GM19043 (cell line): ENCODE measurements at regions not wholly inside any gene's neighbourhood (a gene's known extent, or its start where the extent isn't known, plus 50 kb on each side); places are given as distances from the start of the nearest gene placed in this dataset.
"Not testable (repeated sequence)": the region's sequence is repeated elsewhere in the genome, so short reads cannot be mapped to it uniquely, and the experiment has no call there.

Experiments used
- ATAC-seq: cut with Tn5 transposase; IDR thresholded peaks from one replicate; pipeline ENCODE4 v1.9.1; 2021; ENCODE audit warnings: low read depth; ENCODE audit not compliant: unreplicated experiment

DNA sequence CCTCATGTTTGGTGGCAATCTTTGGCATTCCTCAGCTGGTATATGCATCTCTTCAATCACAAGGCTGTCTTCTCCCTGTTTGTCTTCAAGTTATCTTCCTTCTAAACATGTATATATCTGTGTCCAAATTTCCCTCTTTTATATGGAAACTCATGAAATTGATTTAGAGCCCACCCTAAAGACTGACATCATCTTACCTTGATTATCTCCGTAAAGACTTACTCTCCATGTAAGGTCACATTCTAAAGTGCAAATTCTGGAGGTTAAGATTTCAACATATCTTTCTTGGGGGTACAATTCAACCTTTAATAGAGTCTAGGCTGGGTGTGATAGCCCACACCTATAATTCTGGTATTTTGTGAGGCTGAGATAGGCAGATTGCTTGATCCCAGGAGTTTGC lies 215.8 kb upstream of the LRRC4C start:
- ATAC-seq = no peak

DNA sequence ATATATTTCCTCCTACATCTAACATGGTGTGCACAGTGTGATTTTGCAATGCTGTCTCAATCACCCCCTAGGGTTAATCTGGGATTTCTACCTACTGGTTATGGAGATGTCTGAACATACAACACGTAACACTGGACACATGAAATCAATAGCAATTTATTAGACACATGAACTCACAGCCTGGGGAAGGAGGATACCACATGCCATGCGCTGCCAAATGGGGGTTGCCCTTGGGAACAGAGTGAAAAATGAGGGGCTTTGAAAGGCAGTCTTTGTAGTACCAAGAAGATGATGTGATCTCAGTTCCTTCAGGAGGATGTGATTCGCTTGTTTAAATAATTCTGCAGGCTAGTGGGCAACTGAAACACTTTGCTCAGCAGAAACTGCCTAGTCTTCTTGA lies 253.6 kb upstream of the LRRC4C start:
- no peak for ATAC-seq

DNA sequence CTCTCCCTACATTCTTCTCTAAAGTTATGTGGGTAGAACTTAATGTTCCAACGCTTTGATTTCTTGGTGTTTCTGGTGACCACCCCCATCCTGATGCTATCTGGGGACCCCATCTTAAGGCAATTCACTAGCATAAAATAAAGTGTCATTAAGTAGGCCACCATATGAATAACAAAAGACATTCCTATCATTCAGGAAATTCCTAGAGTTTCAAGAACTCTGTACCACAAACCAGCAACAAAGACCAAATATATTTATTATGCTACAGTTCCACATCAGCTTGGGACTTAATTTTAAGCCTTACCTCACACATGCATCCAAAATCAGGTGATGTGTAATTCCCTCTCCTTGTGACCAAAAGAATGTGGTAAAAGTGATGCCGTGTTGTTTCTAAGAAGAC lies 254.6 kb upstream of the LRRC4C start:
- ATAC-seq = no peak

DNA sequence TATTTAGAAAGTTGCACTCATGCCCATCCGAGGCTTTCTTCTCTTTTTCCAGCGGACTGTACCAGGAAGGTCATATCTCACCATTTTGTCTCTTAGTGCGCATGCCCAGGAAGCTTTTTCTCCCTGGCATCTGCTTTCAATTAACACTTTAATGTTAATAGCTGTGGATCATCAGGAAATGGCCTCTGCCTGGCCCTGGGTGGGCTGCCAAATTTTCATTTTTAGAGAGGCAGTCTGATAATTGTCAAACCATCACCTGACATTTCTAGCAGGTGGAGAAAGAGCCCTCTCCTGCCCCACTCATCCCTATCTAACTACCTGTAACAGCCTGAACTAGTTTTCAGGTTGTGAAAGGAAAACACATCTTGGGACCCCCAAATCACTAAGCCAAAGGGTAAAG lies 257.4 kb upstream of the LRRC4C start:
- ATAC-seq = no peak

DNA sequence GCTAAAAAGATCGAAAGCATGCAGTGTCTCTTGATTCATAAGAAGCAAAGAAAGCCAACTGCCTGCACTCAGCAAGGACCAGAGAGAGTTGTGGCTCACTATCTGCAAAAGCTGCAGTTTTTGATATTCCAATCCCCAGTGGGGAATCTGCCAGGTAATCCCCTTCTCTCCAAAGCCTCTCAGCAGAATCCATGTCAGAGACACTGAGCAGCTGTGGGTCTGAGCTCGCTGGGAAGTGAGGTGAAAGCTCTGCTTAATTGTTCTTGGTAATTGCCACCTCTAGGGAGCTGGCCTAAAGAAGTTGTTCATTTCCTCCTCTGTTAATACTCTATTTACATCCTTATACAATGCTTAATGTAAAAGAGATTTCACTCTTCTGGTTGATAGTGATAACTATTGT lies 261.3 kb upstream of the LRRC4C start:
- no peak for ATAC-seq

DNA sequence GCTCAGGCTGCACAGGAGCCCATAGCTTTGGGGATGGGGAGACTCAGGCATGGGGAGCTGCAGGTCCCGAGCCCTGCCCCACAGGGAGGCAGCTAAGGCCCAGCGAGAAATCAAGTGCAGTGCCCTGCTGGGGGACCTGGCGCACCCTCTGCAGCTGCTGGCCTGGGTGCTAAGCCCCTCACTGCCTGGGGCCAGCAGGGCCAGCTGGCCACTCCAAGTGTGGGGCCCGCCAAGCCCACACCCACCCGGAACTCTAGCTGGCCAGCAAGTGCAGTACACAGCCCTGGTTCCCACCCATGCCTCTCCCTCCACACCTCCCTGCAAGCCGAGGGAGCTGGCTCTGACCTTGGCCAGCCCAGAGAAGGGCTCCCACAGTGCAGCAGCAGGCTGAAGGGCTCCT lies 268.7 kb upstream of the LRRC4C start:
- not testable (repeated sequence) for ATAC-seq

DNA sequence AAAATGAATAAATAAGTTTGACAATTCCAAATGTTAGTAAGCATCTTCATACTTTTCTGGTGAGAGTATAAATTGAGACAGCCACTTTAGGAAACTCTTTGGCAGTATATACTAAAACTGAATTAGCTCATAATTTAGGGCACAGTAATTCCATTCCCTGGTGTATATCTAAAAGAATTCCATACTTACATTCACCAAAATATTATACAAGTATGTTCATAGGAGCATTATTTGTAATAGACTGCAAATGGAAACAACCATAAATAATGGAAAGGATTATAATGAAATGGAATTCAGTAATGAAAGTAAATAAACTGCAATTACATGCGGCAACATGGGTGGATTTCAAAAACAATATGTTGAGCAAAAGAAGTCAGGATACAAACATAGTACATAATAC lies 315.8 kb upstream of the LRRC4C start:
- no peak for ATAC-seq

DNA sequence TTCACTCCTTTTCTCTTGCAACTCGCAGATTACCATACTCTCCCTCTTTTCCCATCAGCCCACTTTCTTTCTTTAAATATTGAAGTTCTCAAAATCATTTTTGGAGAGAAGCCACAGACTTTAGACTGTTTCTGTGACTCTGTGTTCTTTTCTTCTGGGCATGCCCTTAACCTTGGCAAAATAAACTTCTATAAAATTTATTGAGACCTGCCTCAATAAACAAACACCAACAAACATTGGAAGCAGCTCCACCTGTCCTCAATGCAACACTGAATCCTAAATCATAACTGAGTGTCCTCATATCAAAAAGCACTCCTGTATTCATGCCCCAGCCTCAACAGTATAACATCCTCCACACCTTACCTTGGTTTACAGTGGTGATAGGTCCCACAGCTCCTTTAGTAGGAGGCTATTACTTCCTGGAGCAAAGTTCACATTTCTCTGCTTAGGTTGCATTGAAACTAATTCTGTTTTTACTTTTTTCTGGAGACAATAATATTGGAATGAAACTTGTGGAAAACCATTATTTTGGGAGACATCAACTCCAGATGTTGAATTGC lies 320.0 kb upstream of the LRRC4C start:
- no peak for ATAC-seq

DNA sequence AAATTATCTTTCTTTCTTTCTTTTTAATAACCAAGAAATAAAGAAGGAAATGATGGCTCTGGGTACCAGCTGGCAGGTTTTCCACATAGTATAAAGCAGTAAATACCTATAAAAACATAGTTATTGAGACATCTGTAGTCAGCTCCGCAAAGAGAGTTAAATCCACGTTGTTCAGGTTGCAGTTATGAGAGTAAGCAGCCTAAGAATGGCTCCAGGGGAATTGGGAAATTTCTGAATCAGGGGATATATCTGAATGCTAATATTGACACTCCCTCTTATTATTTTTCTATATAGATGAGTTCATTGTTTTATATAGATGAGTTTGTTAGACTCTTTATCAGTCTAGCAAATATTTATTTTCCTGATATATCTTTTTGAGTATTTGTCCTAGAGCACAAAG lies 322.0 kb upstream of the LRRC4C start:
- ATAC-seq = no peak

DNA sequence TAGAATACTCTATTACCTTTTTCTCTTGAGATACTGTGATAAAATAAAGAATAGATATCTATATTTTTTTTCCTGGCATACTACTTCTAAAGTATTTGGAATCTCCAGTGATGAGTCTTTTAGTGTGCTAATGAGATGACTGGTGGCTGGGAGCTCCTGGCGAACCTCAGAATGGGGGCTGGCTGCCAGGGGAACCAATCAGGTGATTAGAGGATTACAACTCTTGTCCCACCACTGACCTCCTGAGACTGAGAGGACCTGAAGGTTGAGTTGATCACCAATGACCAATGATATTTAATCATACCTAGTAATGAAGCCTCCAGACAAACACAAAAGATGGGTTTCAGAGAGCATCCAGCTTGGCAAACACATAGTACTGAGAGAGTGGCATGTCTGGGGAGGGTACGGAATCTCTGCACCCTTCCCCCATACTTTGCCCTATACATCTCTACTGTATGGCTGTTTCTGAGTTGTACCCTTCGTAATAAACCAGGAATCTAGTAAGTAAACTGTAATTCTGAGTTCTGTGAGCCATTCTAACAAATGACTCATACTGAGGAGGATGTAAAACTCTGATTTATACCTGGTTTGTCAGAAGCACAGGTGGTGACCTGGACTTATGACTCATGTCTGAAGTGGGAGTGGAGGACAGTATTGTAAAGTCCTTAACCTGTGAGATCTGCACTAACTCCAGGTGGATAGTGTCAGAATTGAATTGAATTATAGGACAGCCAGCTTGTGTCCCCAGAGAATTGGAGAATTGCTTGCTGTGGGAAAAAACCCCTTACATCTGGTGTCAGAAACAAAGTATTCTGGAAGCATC lies 325.3 kb upstream of the LRRC4C start:
- ATAC-seq = no peak

DNA sequence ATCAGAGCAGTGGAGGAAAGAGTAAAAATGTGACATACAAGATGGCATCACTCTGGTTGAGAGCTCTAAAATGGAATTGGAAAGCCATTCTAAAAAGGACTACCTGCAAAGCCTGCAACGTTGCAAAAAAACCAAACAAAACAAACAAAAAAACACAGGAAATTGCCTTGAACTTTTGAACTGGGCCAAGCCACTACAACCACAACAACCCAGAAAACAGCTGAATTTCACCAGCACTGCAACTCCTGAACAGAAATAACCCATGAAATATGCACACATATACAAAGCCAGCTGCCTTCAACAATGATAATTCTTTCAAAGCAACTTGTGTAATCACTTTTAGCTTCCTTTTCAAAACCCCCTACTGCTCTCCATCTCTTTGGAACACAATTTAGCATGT lies 326.6 kb upstream of the LRRC4C start:
- no peak for ATAC-seq

DNA sequence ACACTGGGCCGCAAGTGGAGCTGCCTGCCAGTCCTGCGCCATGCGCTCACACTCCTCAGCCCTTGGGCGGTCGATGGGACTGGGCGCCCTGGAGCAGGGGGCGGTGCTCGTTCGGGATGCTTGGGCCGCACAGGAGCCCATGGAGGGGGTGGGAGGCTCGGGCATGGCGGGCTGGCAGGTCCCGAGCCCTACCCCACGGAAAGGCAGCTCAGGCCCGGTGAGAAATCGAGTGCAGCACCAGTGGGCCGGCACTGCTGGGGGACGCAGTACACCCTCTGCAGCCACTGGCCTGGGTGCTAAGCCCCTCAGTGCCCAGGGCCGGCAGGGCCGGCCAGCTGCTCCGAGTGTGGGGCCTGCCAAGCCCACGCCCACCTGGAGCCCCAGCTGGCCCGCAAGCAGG lies 328.7 kb upstream of the LRRC4C start:
- ATAC-seq = no peak

DNA sequence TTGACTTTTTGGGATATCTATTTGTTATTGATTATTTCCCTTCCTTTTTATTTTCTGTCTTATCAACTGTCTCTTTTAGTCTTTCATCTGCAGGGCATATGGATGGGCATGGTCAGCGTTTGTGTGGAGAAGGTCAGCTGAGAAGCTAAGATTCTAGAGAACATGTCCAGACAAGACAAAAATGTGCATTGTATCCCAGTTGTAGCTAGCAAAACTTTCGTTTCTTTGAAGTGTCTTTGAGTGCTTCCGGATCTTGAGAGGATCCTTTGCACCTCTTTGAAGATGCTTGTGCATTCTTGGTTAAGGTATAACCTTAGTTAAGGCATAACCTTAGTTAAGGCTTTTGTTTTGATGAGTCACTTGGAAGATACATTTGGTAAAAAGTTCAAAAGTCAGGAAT lies 329.9 kb upstream of the LRRC4C start:
- ATAC-seq = no peak

DNA sequence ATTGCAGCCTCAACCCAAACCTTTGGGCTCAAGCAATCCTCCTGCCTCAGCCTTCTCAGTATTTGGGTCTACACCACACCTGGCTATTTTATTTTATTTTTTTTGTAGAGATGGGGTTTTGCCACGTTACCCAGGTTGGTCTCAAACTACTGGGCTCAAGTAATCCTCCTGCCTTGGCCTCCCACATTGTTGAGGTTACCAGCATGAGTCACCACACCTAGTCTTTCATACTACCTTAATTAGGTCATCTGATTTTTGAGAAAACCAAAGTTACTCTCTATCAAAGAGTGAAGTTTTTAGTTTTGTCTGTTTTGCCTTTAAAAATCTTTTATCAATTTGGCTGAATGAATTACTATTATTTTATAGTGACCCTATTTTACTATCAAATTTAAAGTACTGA lies 335.6 kb upstream of the LRRC4C start:
- ATAC-seq = no peak

DNA sequence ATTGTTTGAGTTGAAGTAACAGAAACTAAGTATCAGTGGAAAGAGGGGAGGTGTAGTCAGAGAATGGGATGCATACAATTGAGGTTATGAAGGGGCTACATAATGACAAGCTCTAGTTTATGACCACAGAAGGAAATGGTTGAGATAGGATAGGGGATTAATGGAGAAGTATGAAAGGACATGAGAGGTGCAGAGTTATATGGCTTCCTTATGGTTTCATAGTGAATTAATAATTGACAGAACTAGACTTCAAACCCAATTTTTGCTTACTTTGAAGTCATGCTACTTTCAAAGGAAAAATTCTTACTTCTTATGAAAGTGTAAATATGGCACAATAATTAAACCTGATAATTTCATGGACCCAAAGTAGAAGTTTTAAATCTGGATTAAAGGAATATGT lies 340.3 kb upstream of the LRRC4C start:
- ATAC-seq = no peak

DNA sequence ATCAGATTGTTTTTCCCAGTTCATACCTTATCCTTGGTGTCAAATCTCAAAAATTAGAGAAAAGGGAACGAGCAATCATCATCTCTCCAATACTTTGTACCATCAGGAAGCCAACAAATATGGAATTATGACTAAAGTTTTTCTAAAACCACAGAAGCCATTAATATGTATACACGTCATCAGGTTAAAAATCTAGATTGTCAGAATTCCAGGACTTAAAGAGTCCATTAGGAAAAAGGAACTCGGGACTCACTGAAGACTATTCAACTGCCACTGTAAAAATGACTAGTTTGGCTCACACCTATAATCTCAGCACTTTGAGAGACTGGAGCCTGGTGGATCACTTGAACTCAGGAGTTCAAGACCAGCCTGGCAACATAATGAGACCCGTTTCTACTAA lies 344.4 kb upstream of the LRRC4C start:
- no peak for ATAC-seq

DNA sequence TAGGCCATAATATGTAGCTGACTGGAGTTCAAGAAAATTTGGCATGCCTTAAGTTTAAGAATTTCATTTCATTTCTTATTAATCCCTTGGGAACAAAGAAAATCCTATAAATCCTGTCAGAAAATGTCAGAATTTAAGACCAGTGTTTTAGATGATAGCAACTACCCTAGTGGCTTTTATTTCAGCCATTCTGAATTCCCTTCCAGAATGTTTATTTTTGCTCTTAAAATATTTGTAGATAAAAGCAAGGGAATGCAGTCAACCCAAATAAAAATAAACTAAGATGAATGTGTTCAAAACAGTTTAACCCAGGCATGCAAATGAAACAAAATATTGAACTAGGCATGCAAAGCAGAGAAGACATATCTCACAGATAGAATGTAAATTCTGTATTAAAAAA lies 356.9 kb upstream of the LRRC4C start:
- no peak for ATAC-seq

DNA sequence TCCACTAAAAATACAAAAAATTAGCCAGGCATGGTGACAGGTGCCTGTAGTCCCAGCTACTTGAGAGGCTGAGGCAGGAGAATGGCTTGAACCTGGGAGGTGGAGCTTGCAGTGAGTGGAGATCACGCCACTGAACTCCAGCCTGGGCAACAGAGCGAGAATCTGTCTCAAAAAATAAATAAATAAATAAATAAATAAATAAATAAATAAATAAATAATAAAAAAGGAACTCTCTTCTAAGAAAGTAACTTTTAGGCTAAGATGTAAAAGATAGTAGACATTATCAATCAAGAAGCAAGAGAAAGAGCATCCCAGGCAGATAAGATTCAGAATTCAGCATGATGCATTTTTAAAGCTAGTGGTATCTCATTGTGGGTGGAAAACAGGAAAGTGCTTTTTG lies 364.8 kb upstream of the LRRC4C start:
- not testable (repeated sequence) for ATAC-seq

DNA sequence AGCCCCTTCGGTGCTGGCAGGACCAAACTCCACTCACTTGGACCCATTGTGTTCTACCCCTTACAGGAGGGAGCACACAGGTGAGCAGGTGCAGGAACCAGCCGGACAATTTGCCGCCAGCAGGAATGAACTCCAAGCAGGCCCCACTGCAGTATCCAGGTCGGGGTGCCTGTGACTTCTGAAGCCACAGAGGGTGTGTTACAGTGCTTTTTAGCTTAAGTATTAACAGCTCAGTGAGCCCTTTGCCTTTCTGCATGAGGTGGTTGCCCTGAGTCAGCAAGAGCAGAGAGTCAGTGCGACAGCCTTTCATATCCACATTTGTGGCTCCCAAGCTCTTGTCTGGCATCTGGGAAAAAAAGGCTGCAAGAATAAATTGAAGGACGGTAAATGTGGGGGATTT lies 366.6 kb upstream of the LRRC4C start:
- no peak for ATAC-seq

DNA sequence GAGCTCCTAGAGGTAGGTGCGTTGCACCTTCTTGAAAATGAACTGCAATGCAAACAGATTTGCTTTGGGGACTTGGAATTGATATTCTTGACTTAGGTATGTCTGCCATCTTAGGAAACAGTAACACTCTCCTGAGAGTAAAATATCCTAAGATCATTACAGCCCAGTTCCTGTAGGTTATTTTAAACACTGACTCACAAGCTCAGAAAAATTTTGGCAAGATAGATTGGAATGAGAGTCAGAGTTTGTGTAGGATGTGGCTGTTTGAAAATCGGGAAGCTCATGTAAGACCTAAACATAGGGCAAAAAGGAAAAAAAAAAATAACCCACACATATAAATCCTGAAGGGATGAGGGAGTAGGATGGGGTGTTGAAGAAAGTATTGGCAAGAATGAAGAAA lies 377.0 kb upstream of the LRRC4C start:
- no peak for ATAC-seq

DNA sequence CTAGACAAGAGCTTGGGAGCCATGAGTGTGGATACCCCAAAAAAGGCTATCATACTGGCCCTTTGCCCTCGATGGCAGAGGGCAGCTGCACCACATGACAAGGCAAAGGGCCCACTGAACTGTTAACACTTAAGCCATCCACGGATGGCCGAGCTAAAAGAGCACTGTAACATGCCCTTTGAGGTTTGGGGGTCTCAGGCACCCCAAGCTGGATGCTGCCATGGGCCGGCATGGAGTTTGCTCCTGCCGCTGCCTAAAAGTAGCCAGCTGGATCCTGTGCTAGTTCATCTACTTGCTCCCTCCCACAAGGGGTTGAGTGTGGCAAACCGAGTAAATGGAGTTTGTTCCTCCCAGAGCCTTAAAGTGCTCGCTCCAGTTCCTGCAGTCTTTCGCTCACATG lies 383.2 kb upstream of the LRRC4C start:
- ATAC-seq = no peak

DNA sequence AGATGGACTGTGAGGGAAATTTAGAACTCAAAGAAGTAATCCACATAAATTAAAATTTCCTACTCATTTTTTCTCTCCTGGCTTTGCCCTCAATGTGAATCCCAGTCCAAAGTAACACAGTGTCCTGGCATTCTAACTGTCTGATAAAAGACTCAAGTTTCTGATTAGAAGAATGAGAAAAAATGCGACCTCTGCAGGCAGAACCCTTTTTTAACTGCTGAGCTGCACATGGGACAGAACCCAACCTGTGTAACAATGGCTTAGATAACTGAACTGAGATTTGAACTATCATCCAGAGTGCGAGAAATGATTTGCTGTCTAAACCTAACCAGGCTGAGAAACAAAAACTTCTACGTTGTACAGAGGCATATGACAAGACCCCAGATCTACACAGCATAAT lies 385.6 kb upstream of the LRRC4C start:
- no peak for ATAC-seq

DNA sequence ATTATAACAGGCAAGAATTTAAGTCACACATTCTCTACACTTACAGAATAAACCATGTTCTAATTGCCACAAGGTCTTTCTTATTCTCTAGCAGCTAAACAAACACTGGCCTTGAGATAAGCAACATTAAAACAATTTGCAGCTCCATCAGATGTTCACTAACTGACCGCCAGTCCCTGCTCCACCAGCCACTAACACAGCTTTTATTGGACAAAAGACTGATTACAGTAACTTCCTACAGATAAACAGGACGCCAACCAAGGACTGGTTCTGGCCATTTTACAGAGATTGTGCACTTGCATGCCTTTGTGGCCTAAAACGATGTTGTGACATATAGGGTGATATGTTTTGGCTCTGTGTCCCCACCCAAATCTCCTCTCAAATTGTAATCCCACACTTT lies 388.9 kb upstream of the LRRC4C start:
- no peak for ATAC-seq
